ENCODE measurements at regions not wholly inside any gene's neighbourhood (a gene's known extent, or its start where the extent isn't known, plus 50 kb on each side); places are given as distances from the start of the nearest gene placed in this dataset.

DNA sequence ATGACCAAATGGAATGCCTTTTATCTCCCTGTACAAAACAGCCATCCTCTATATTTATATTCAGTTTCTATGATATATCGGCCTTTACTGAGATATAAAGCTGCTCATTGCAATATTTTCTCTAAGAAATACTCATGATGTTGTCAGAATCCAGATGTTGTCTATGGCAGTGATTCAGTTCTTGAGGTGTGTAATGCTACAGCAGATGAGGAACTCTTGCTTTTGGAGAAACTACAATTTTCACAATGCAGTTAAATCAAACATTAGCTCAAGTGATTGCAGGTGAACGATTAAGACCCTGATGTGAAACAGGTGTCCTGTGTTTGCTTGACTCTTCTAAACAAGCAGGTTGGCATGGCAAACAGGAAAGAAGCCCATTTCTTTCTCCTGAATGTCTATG lies 256.2 kb upstream of the CDH20 start:
- Histone ChIP-seq H3K27me3 (ENCODE audit: insufficient read depth, low read length) (no peaks in the 10 kb centered on the region), H3K4me1 (ENCODE audit: insufficient read depth, low read length) (no peaks in the 10 kb centered on the region), H3K36me3 (ENCODE audit: insufficient read depth, low read length) (no peaks in the 10 kb centered on the region), H3K9ac (ENCODE audit: low read length) (no peak overlapping the region), H3K9me3 (ENCODE audit: insufficient read depth, low read depth, low read length) (no peaks in the 10 kb centered on the region), H4K20me1 (ENCODE audit: insufficient read depth, low read length) (no peaks in the 10 kb centered on the region), H2AFZ (ENCODE audit: low read depth, low read length) (no peak overlapping the region), H3K4me2 (ENCODE audit: low read length) (no peak overlapping the region), H3K27ac (ENCODE audit: low read depth, low read length) (no peak overlapping the region), H3K4me3 (ENCODE audit: insufficient read depth, low read depth, low read length) (no peak overlapping the region), H3K79me2 (ENCODE audit: insufficient read depth, low read length) (no peaks in the 10 kb centered on the region)
- no peak for TF ChIP-seq EZH2 (IDR thresholded peaks at IDR 0.05; ENCODE audit: insufficient read depth, low read length)
- TF ChIP-seq CTCF (IDR thresholded peaks at IDR 0.05; ENCODE audit: insufficient read depth, low read depth, low read length) = no peak
- Mint-ChIP-seq H3K9me3 (ENCODE audit: unreplicated experiment) (no peaks in the 10 kb centered on the region), H3K27me3 (ENCODE audit: low read depth, unreplicated experiment) (no peaks in the 10 kb centered on the region), H3K4me1 (ENCODE audit: low read depth, unreplicated experiment) (no peaks in the 10 kb centered on the region), H3K27ac (ENCODE audit: unreplicated experiment) (no peak overlapping the region), H3K36me3 (ENCODE audit: low read depth, unreplicated experiment) (no peaks in the 10 kb centered on the region), H3K4me3 (ENCODE audit: unreplicated experiment) (no peak overlapping the region)
- FAIRE-seq (no peak), DNase-seq (ENCODE audit: low read depth) (no peak)

DNA sequence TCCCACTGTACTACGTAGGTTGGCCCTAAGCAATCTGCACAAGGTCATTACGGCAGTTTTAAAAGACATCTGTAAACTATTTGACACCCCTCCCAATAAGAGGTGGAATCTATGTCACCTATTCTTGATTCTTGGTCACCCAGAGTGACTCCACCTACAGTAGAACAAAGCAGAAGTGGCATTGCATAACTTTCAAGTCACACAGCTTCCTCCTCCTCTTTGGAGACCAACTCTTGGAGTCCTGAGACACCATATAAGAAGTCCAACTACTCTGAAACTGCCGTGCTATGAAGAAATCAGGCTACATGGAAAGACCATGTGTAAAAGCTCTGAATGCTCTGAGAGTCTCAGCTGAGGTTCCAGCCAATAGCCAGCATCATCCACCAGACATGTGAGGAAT lies 253.5 kb upstream of the CDH20 start:
- Histone ChIP-seq H3K9me3 (ENCODE audit: insufficient read depth, low read depth, low read length) (no peaks in the 10 kb centered on the region), H3K36me3 (ENCODE audit: insufficient read depth, low read length) (no peaks in the 10 kb centered on the region), H3K4me2 (ENCODE audit: low read length) (no peak overlapping the region), H4K20me1 (ENCODE audit: insufficient read depth, low read length) (no peaks in the 10 kb centered on the region), H3K27me3 (ENCODE audit: insufficient read depth, low read length) (no peaks in the 10 kb centered on the region), H3K79me2 (ENCODE audit: insufficient read depth, low read length) (no peaks in the 10 kb centered on the region), H3K27ac (ENCODE audit: low read depth, low read length) (no peak overlapping the region), H2AFZ (ENCODE audit: low read depth, low read length) (no peak overlapping the region), H3K4me1 (ENCODE audit: insufficient read depth, low read length) (no peaks in the 10 kb centered on the region), H3K9ac (ENCODE audit: low read length) (no peak overlapping the region), H3K4me3 (ENCODE audit: insufficient read depth, low read depth, low read length) (no peak overlapping the region)
- no peaks in the 10 kb centered on the region for H3K4me1 Mint-ChIP-seq (ENCODE audit: low read depth, unreplicated experiment)
- H3K27me3 Mint-ChIP-seq (ENCODE audit: low read depth, unreplicated experiment) = no peaks in the 10 kb centered on the region
- H3K36me3 Mint-ChIP-seq (ENCODE audit: low read depth, unreplicated experiment) = no peaks in the 10 kb centered on the region
- no peak for TF ChIP-seq EZH2 (IDR thresholded peaks at IDR 0.05; ENCODE audit: insufficient read depth, low read length)
- TF ChIP-seq CTCF (IDR thresholded peaks at IDR 0.05; ENCODE audit: insufficient read depth, low read depth, low read length) = no peak
- H3K9me3 Mint-ChIP-seq (ENCODE audit: unreplicated experiment) = no peaks in the 10 kb centered on the region
- no peak for FAIRE-seq
- no peak overlapping the region for H3K27ac Mint-ChIP-seq (ENCODE audit: unreplicated experiment)
- DNase-seq (ENCODE audit: low read depth) = no peak
- H3K4me3 Mint-ChIP-seq (ENCODE audit: unreplicated experiment) = no peak overlapping the region

- DNase-seq (ENCODE audit: low read depth) (no peak), FAIRE-seq (no peak)
- Mint-ChIP-seq H3K27me3 (ENCODE audit: low read depth, unreplicated experiment) (no peaks in the 10 kb centered on the region), H3K9me3 (ENCODE audit: unreplicated experiment) (no peaks in the 10 kb centered on the region), H3K36me3 (ENCODE audit: low read depth, unreplicated experiment) (no peaks in the 10 kb centered on the region), H3K27ac (ENCODE audit: unreplicated experiment) (no peak overlapping the region), H3K4me3 (ENCODE audit: unreplicated experiment) (no peak overlapping the region), H3K4me1 (ENCODE audit: low read depth, unreplicated experiment) (no peaks in the 10 kb centered on the region)
- TF ChIP-seq EZH2 (IDR thresholded peaks at IDR 0.05; ENCODE audit: insufficient read depth, low read length) = no peak
- TF ChIP-seq CTCF (IDR thresholded peaks at IDR 0.05; ENCODE audit: insufficient read depth, low read depth, low read length) = no peak
- Histone ChIP-seq H3K27me3 (ENCODE audit: insufficient read depth, low read length) (no peaks in the 10 kb centered on the region), H3K27ac (ENCODE audit: low read depth, low read length) (no peak overlapping the region), H3K9me3 (ENCODE audit: insufficient read depth, low read depth, low read length) (no peaks in the 10 kb centered on the region), H3K4me3 (ENCODE audit: insufficient read depth, low read depth, low read length) (no peak overlapping the region), H4K20me1 (ENCODE audit: insufficient read depth, low read length) (no peaks in the 10 kb centered on the region), H3K36me3 (ENCODE audit: insufficient read depth, low read length) (no peaks in the 10 kb centered on the region), H3K4me2 (ENCODE audit: low read length) (no peak overlapping the region), H3K79me2 (ENCODE audit: insufficient read depth, low read length) (no peaks in the 10 kb centered on the region), H3K9ac (ENCODE audit: low read length) (no peak overlapping the region), H3K4me1 (ENCODE audit: insufficient read depth, low read length) (no peaks in the 10 kb centered on the region), H2AFZ (ENCODE audit: low read depth, low read length) (no peak overlapping the region)
Observed at GRCh38 chr18:61080954-61081528, 252.2 kb upstream of the CDH20 start.

Data from astrocyte (in vitro differentiated cells and primary cell).